Spleen (tissue), 11 donors: ENCODE measurements at regions not wholly inside any gene's neighbourhood (a gene's known extent, or its start where the extent isn't known, plus 50 kb on each side); places are given as distances from the start of the nearest gene placed in this dataset.
A peak's percentile ranks its signal among the peaks of the same experiment; 100 is the strongest.

ENCODE experiments used
- DNase-seq: peaks from one replicate; pipeline ENCODE4 v3.0.0-alpha.2; 2020
- H3K27ac ChIP-seq, 8 donors: fragments of 200-600 bp; sonication (generic) in 7 of 8; 1 replicate in 4 of 8; 2 replicates in 4 of 8; pipeline versions ENCODE4 v1.5.0 to v1.8.0; 2016 to 2021; ENCODE audit warnings: inconsistent platforms in 4 of 8, mild to moderate bottlenecking in 4 of 8, moderate library complexity in 1 of 8
- H3K27me3 ChIP-seq, 7 donors: fragments of 200-600 bp; sonication (generic) in 6 of 7; replicated peaks in 1 of 7; 1 replicate in 4 of 7; 2 replicates in 3 of 7; pipeline versions ENCODE4 v1.5.0 to v1.8.0; 2016 to 2021; ENCODE audit warnings: inconsistent platforms in 3 of 7, mild to moderate bottlenecking in 1 of 7
- H3K36me3 ChIP-seq, 6 donors: fragments of 200-600 bp; sonication (generic) in 5 of 6; 1 replicate in 4 of 6; 2 replicates in 2 of 6; pipeline versions ENCODE4 v1.5.0 to v1.8.0; 2016 to 2021; ENCODE audit warnings: inconsistent platforms in 2 of 6
- H3K4me1 ChIP-seq, 6 donors: fragments of 200-600 bp; sonication (generic) in 5 of 6; 1 replicate in 3 of 6; 2 replicates in 3 of 6; pipeline versions ENCODE4 v1.5.0 to v1.8.0; 2016 to 2021; ENCODE audit warnings: inconsistent platforms in 3 of 6
- H3K4me3 ChIP-seq, 8 donors: fragments of 200-600 bp; sonication (generic) in 7 of 8; 1 replicate in 4 of 8; 2 replicates in 4 of 8; pipeline versions ENCODE4 v1.5.0 to v1.8.0; 2016 to 2021; ENCODE audit warnings: inconsistent platforms in 4 of 8, mild to moderate bottlenecking in 4 of 8, moderate library complexity in 2 of 8
- H3K9me3 ChIP-seq, 8 donors: fragments of 200-600 bp; sonication (generic) in 7 of 8; 1 replicate in 4 of 8; 2 replicates in 4 of 8; pipeline versions ENCODE4 v1.5.0 to v1.8.0; 2016 to 2021; ENCODE audit warnings: inconsistent platforms in 4 of 8
- POLR2A ChIP-seq, 3 donors: fragments of 450-650 bp; IDR thresholded peaks; one replicate each; pipeline ENCODE4 v1.5.1; 2017; ENCODE audit warnings: antibody characterized with exemption in 3 of 3, mild to moderate bottlenecking in 1 of 3
- POLR2AphosphoS5 ChIP-seq, 3 donors: sonication (generic); formaldehyde crosslinking; IDR thresholded peaks; one replicate each; pipeline ENCODE4 v1.5.1; 2017; ENCODE audit warnings: antibody characterized with exemption in 3 of 3
- WGBS, 5 donors: extraction: QIAGEN DNeasy Blood & Tissue Kit in 3 of 5; methylation state at CpG; one replicate each; pipeline versions ENCODE4 v1.1.5 to v1.1.7; 2013 to 2018; 5-methylcytosine and 5-hydroxymethylcytosine counted together
- intact Hi-C: fragments of 100-400 bp; cut with DNase I; formaldehyde crosslinking; loops from one replicate; pipeline ENCODE4 v1.15.0; 2023; ENCODE audit warnings: low total_unique reads
- TF ChIP-seq, protein P1 (sequence below), 11 experiments: fragments of 200-600 bp in 7 of 11; fragments of 450-650 bp in 4 of 11; sonication (generic) in 4 of 11; IDR thresholded peaks in 8 of 11; conservative IDR thresholded peaks in 3 of 11; 1 replicate in 7 of 11; 2 replicates in 4 of 11; pipeline versions ENCODE4 v1.4.0 to v1.8.0; 2016 to 2021; ENCODE audit warnings: antibody characterized with exemption in 11 of 11, inconsistent platforms in 4 of 11, mild to moderate bottlenecking in 1 of 11
- donor health status: healthy with polysubstance abuse.
- donor health status: DM: no; HTN: no; CAD: no; lungs with moderate emphysema.
- donor health status: DM: no; HTN: no; CAD: no.
- donor health status: Bipolar disorder and iron deficiency.
- donor health status: healthy.
- donor health status: DM: no; HTN: no; CAD: no.
- donor health status: DM: yes; HTN: yes; CAD: no.

DNA sequence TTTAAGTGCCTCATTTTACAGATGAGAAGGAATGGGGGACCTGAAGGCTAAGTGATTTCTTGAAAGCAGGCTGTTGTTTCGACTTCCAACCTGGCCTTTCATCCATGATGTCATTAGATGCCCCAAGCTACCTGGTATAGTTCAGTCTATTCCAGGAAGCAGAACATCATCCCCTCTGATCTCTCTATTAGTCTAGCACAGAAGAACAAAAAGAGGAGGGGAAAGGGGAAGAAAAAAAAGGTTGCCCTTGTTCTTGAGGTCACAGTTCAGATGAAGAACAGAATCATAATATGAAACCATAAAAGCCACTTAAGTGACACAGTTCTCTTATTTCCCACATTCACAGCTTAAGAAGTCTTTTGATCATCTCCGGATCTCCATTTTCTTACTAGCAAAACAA, 386.2 kb upstream of the HNRNPA3 start:
- 70 to 83% (median 76%) methylated on average over 2 of the region's 2 CpGs for WGBS, 5 donors
- no peak for TF ChIP-seq POLR2A (IDR thresholded peaks at IDR 0.05)
- TF ChIP-seq, protein P1, sequence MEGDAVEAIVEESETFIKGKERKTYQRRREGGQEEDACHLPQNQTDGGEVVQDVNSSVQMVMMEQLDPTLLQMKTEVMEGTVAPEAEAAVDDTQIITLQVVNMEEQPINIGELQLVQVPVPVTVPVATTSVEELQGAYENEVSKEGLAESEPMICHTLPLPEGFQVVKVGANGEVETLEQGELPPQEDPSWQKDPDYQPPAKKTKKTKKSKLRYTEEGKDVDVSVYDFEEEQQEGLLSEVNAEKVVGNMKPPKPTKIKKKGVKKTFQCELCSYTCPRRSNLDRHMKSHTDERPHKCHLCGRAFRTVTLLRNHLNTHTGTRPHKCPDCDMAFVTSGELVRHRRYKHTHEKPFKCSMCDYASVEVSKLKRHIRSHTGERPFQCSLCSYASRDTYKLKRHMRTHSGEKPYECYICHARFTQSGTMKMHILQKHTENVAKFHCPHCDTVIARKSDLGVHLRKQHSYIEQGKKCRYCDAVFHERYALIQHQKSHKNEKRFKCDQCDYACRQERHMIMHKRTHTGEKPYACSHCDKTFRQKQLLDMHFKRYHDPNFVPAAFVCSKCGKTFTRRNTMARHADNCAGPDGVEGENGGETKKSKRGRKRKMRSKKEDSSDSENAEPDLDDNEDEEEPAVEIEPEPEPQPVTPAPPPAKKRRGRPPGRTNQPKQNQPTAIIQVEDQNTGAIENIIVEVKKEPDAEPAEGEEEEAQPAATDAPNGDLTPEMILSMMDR (IDR thresholded peaks at IDR 0.05 in 8 of 11, conservative IDR thresholded peaks at IDR 0.05 in 3 of 11), result no peak
- no peak for TF ChIP-seq POLR2AphosphoS5 (IDR thresholded peaks at IDR 0.05)
- H3K4me1 ChIP-seq, result no peaks in the 10 kb centered on the region
- no peaks in the 10 kb centered on the region for H3K36me3 ChIP-seq
- no peaks in the 10 kb centered on the region for H3K9me3 ChIP-seq
- no peak overlapping the region for H3K4me3 ChIP-seq
- peak overlapping the region in 1 of 8 donors; percentile 37 for H3K27ac ChIP-seq
- intact Hi-C loops, result loop anchor here (10.0 kb wide), 1 partner anchor 172 kb away; no protein-coding TSS in a partner anchor
- H3K27me3 ChIP-seq, result no peaks in the 10 kb centered on the region
- DNase-seq, result no peak

DNA sequence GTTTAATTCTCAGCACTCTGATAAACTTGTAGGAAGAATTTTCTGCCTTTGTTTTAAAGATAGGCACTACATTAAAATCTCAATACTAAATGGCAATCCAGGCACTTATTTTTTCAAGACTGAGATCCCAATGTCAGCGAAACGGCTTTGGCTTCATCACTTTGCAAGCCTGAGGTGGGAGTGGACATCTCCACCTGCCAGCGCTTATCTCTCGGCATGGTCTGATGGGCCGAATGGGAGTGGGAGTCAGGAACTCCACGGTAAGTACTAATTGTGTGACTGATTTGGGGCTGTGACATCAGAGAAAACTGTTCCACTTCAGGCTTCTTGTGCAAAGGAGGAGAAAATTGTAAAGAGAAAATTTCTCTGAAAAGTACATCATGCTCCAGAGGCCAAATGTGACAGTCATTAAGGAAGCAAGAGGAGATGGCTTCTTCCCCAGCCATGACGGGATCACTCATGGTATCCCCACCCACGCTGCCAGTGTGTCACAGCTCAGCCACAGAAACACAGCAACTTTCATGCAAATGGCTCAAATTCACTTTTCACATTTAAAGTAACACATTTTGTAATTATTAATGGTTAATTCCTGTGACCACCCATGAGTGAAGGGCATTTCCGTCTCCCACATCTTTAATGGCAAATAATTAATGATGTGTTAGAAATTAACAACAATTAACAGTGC, 385.5 kb upstream of the HNRNPA3 start:
- TF ChIP-seq POLR2A (IDR thresholded peaks at IDR 0.05) (no peak), POLR2AphosphoS5 (IDR thresholded peaks at IDR 0.05) (no peak)
- TF ChIP-seq, protein P1 (IDR thresholded peaks at IDR 0.05 in 8 of 11, conservative IDR thresholded peaks at IDR 0.05 in 3 of 11), result no peak
- WGBS, 5 donors, result 84 to 91% (median 86%) methylated on average over 9 of the region's 9 CpGs
- Histone ChIP-seq H3K27ac (peak overlapping the region in 1 of 8 donors; percentile 37), H3K4me3 (no peak overlapping the region), H3K27me3 (no peaks in the 10 kb centered on the region), H3K4me1 (no peaks in the 10 kb centered on the region), H3K9me3 (no peaks in the 10 kb centered on the region), H3K36me3 (no peaks in the 10 kb centered on the region)
- no peak for DNase-seq
- intact Hi-C loops, result loop anchor here (10.0 kb wide), 1 partner anchor 172 kb away; no protein-coding TSS in a partner anchor

DNA sequence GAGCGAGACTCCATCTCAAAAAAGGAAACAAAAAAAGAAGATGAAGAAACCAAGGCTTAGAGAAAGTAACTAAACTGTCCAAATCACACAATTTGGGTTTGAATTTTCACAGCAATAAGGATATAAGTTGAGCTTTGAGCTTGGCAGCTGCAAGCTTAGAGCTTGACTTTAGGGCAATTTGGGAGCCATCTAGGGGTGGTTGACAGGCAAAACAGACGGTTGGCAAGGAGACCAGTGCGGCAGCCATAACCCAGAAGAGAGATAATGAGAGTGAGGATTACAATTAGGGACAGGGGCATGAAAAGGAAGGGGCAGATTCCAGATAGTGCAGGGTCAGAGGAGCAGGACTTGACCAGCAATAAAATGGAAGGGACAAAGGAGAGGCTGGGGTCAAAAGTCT, 382.2 kb upstream of the HNRNPA3 start:
- no peak overlapping the region for H3K27ac ChIP-seq
- no peaks in the 10 kb centered on the region for H3K27me3 ChIP-seq
- intact Hi-C loops, result no loop called here
- H3K9me3 ChIP-seq, result no peaks in the 10 kb centered on the region
- H3K36me3 ChIP-seq, result no peaks in the 10 kb centered on the region
- TF ChIP-seq POLR2A (IDR thresholded peaks at IDR 0.05), result no peak
- no peak for TF ChIP-seq POLR2AphosphoS5 (IDR thresholded peaks at IDR 0.05)
- TF ChIP-seq, protein P1 (IDR thresholded peaks at IDR 0.05 in 8 of 11, conservative IDR thresholded peaks at IDR 0.05 in 3 of 11), result no peak
- H3K4me1 ChIP-seq, result no peaks in the 10 kb centered on the region
- 56 to 73% (median 63%) methylated on average over 3 of the region's 3 CpGs for WGBS, 5 donors
- no peak overlapping the region for H3K4me3 ChIP-seq
- no peak for DNase-seq

DNA sequence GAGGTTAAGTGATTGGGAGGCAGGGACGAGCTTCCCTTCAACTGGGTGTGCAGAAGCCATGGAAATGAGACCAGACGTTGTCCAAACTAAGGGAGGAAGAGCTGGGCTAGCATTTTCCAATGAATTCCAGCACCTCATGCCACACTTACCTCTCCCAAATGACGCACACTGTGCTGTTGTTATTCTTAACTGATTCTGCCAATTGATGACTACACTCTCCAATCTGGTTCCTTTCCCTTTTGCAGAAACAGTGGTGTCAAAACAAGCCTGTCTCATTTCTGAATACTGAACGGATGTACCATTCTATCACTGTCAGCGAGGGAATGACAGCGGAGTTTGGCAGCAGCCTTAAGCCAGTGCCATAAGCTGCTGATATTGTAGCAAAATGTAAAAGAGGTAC, 380.5 kb upstream of the HNRNPA3 start:
- DNase-seq, result no peak
- WGBS, 5 donors, result 84 to 92% (median 89%) methylated on average over 6 of the region's 6 CpGs
- Histone ChIP-seq H3K9me3 (no peaks in the 10 kb centered on the region), H3K27me3 (no peaks in the 10 kb centered on the region), H3K4me1 (no peaks in the 10 kb centered on the region), H3K4me3 (no peak overlapping the region), H3K36me3 (no peaks in the 10 kb centered on the region), H3K27ac (no peak overlapping the region)
- TF ChIP-seq, protein P1 (IDR thresholded peaks at IDR 0.05 in 8 of 11, conservative IDR thresholded peaks at IDR 0.05 in 3 of 11), result no peak
- TF ChIP-seq POLR2A (IDR thresholded peaks at IDR 0.05) (no peak), POLR2AphosphoS5 (IDR thresholded peaks at IDR 0.05) (no peak)
- intact Hi-C loops, result no loop called here
